Fibroblast of upper back skin (primary cell): ENCODE measurements at regions not wholly inside any gene's neighbourhood (a gene's known extent, or its start where the extent isn't known, plus 50 kb on each side); places are given as distances from the start of the nearest gene placed in this dataset.
"Not testable (repeated sequence)": the region's sequence is repeated elsewhere in the genome, so short reads cannot be mapped to it uniquely, and the experiment has no call there.

Experiments used
- DNase-seq: peaks from one replicate; pipeline ENCODE4 v3.0.0-alpha.2; 2013

- no peak for DNase-seq
Observed at GRCh38 chr2:12881952-12882351, 165.2 kb downstream of the TRIB2 start.

- DNase-seq: no peak
Observed at GRCh38 chr2:12882393-12882792, 165.7 kb downstream of the TRIB2 start.

GRCh38 chr2:12883906-12884305 is 167.2 kb downstream of the TRIB2 start:
- DNase-seq: peak; percentile 43

GRCh38 chr2:12884713-12885282 is 168.1 kb downstream of the TRIB2 start:
- DNase-seq: peak; percentile 75

GRCh38 chr2:12890066-12890465 is 173.3 kb downstream of the TRIB2 start:
- no peak for DNase-seq

GRCh38 chr2:12890481-12890991 is 173.8 kb downstream of the TRIB2 start:
- DNase-seq: no peak

GRCh38 chr2:12895017-12895416 is 178.3 kb downstream of the TRIB2 start:
- no peak for DNase-seq

GRCh38 chr2:12896318-12896982 is 179.7 kb downstream of the TRIB2 start:
- DNase-seq: no peak

- DNase-seq: no peak
Observed at GRCh38 chr2:12897181-12897580, 180.4 kb downstream of the TRIB2 start.

GRCh38 chr2:12903272-12903671 is 186.5 kb downstream of the TRIB2 start:
- DNase-seq: no peak

- no peak for DNase-seq
Observed at GRCh38 chr2:12910431-12910830, 193.7 kb downstream of the TRIB2 start.

- DNase-seq: peak; percentile 63
Observed at GRCh38 chr2:12915787-12916186, 199.1 kb downstream of the TRIB2 start.

GRCh38 chr2:12918138-12918834 is 201.6 kb downstream of the TRIB2 start:
- peak; percentile 53 for DNase-seq

- DNase-seq: peak; percentile 89
Observed at GRCh38 chr2:12918835-12919445, 202.2 kb downstream of the TRIB2 start.

- peak; percentile 48 for DNase-seq
Observed at GRCh38 chr2:12921321-12921720, 204.6 kb downstream of the TRIB2 start.

- peak; percentile 80 for DNase-seq
Observed at GRCh38 chr2:12923907-12924610, 207.3 kb downstream of the TRIB2 start.

GRCh38 chr2:12926641-12927040 is 209.9 kb downstream of the TRIB2 start:
- not testable (repeated sequence) for DNase-seq

GRCh38 chr2:12928197-12928774 is 211.6 kb downstream of the TRIB2 start:
- peak; percentile 86 for DNase-seq

- DNase-seq: no peak
Observed at GRCh38 chr2:12928775-12929401, 212.2 kb downstream of the TRIB2 start.

GRCh38 chr2:12929758-12930157 is 213.0 kb downstream of the TRIB2 start:
- no peak for DNase-seq

GRCh38 chr2:12930391-12930790 is 213.7 kb downstream of the TRIB2 start:
- peak; percentile 45 for DNase-seq
